Eye (tissue), 1 donor: ENCODE measurements at regions not wholly inside any gene's neighbourhood (a gene's known extent, or its start where the extent isn't known, plus 50 kb on each side); places are given as distances from the start of the nearest gene placed in this dataset.

Experiments
- DNase-seq: peaks from one replicate; pipeline ENCODE4 v3.0.0-alpha.2; 2015

- no peak for DNase-seq
Measured at GRCh38 chr22:49583341-49583740, 244.3 kb downstream of the BRD1 start.

GRCh38 chr22:49582678-49583077 is 245.0 kb downstream of the BRD1 start:
- no peak for DNase-seq

GRCh38 chr22:49582181-49582580 is 245.5 kb downstream of the BRD1 start:
- peak; percentile 14 for DNase-seq

GRCh38 chr22:49580024-49580423 is 247.6 kb downstream of the BRD1 start:
- no peak for DNase-seq

GRCh38 chr22:49577168-49578060 is 250.3 kb downstream of the BRD1 start:
- DNase-seq, result no peak

- no peak for DNase-seq
Measured at GRCh38 chr22:49576241-49577141, 251.2 kb downstream of the BRD1 start.

- no peak for DNase-seq
Measured at GRCh38 chr22:49575703-49576081, 252.0 kb downstream of the BRD1 start.

- no peak for DNase-seq
Measured at GRCh38 chr22:49574881-49575702, 252.6 kb downstream of the BRD1 start.

GRCh38 chr22:49574205-49574880 is 253.3 kb downstream of the BRD1 start:
- no peak for DNase-seq

- DNase-seq, result no peak
Measured at GRCh38 chr22:49573109-49573765, 254.4 kb downstream of the BRD1 start.

GRCh38 chr22:49571326-49571725 is 256.3 kb downstream of the BRD1 start:
- no peak for DNase-seq

GRCh38 chr22:49570032-49570848 is 257.4 kb downstream of the BRD1 start:
- no peak for DNase-seq

- DNase-seq, result no peak
Measured at GRCh38 chr22:49569286-49570031, 258.2 kb downstream of the BRD1 start.

- no peak for DNase-seq
Measured at GRCh38 chr22:49568751-49569285, 258.9 kb downstream of the BRD1 start.

GRCh38 chr22:49567899-49568750 is 259.5 kb downstream of the BRD1 start:
- DNase-seq, result no peak

- DNase-seq, result no peak
Measured at GRCh38 chr22:49566693-49567092, 261.0 kb downstream of the BRD1 start.

- DNase-seq, result no peak
Measured at GRCh38 chr22:49566141-49566541, 261.5 kb downstream of the BRD1 start.

GRCh38 chr22:49565516-49565855 is 262.2 kb downstream of the BRD1 start:
- no peak for DNase-seq
